ENCODE measurements at regions not wholly inside any gene's neighbourhood (a gene's known extent, or its start where the extent isn't known, plus 50 kb on each side); places are given as distances from the start of the nearest gene placed in this dataset.
"Not testable (repeated sequence)": the region's sequence is repeated elsewhere in the genome, so short reads cannot be mapped to it uniquely, and the experiment has no call there.

- TF ChIP-seq, protein P1, sequence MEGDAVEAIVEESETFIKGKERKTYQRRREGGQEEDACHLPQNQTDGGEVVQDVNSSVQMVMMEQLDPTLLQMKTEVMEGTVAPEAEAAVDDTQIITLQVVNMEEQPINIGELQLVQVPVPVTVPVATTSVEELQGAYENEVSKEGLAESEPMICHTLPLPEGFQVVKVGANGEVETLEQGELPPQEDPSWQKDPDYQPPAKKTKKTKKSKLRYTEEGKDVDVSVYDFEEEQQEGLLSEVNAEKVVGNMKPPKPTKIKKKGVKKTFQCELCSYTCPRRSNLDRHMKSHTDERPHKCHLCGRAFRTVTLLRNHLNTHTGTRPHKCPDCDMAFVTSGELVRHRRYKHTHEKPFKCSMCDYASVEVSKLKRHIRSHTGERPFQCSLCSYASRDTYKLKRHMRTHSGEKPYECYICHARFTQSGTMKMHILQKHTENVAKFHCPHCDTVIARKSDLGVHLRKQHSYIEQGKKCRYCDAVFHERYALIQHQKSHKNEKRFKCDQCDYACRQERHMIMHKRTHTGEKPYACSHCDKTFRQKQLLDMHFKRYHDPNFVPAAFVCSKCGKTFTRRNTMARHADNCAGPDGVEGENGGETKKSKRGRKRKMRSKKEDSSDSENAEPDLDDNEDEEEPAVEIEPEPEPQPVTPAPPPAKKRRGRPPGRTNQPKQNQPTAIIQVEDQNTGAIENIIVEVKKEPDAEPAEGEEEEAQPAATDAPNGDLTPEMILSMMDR (conservative IDR thresholded peaks at IDR 0.05; ENCODE audit: low read depth, low read length), result no peak
- H3K4me3 ChIP-seq (ENCODE audit: low read depth, low read length), result no peak overlapping the region
- no peak for DNase-seq (ENCODE audit: low read depth)
These were observed 318.2 kb upstream of the SOX9 start for GRCh38 chr17:71802663-71803062.

GRCh38 chr17:71803656-71804284 is 317.1 kb upstream of the SOX9 start:
- DNase-seq (ENCODE audit: low read depth), result no peak
- TF ChIP-seq, protein P1 (conservative IDR thresholded peaks at IDR 0.05; ENCODE audit: low read depth, low read length), result no peak
- no peak overlapping the region for H3K4me3 ChIP-seq (ENCODE audit: low read depth, low read length)

GRCh38 chr17:71809537-71809936 is 311.3 kb upstream of the SOX9 start:
- H3K4me3 ChIP-seq (ENCODE audit: low read depth, low read length), result no peak overlapping the region
- DNase-seq (ENCODE audit: low read depth), result peak; percentile 23
- TF ChIP-seq, protein P1 (conservative IDR thresholded peaks at IDR 0.05; ENCODE audit: low read depth, low read length), result no peak

DNA sequence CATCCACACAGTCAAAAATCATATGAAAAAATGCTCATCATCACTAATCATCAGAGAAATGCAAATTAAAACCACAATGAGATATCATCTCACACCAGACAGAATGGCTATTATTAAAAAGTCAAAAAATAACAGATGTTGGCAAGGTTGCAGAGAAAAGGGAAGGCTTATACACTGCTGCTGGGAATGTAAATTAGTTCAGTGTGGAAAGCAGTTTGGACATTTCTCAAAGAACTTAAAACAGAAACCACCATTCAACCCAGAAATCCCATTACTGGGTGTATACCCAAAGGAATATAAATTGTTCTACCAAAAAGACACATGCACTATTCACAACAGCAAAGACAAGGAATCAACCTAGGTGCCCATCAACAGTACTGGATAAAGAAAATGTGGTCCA is 307.0 kb upstream of the SOX9 start:
- not testable (repeated sequence) for H3K4me3 ChIP-seq (ENCODE audit: low read depth, low read length); DNase-seq (ENCODE audit: low read depth)

GRCh38 chr17:71821511-71821910 is 299.3 kb upstream of the SOX9 start:
- no peak overlapping the region for H3K4me3 ChIP-seq (ENCODE audit: low read depth, low read length)
- TF ChIP-seq, protein P1 (conservative IDR thresholded peaks at IDR 0.05; ENCODE audit: low read depth, low read length), result no peak
- DNase-seq (ENCODE audit: low read depth), result no peak

GRCh38 chr17:71824671-71825070 is 296.1 kb upstream of the SOX9 start:
- DNase-seq (ENCODE audit: low read depth), result no peak
- no peak overlapping the region for H3K4me3 ChIP-seq (ENCODE audit: low read depth, low read length)
- TF ChIP-seq, protein P1 (conservative IDR thresholded peaks at IDR 0.05; ENCODE audit: low read depth, low read length), result no peak

GRCh38 chr17:71825687-71826086 is 295.1 kb upstream of the SOX9 start:
- no peak overlapping the region for H3K4me3 ChIP-seq (ENCODE audit: low read depth, low read length)
- DNase-seq (ENCODE audit: low read depth), result no peak

More at GRCh38 chr17:71825687-71826086, 295.1 kb upstream of the SOX9 start:
- TF ChIP-seq, protein P1 (conservative IDR thresholded peaks at IDR 0.05; ENCODE audit: low read depth, low read length), result no peak
